Urinary bladder (tissue), 3 donors: ENCODE measurements at regions not wholly inside any gene's neighbourhood (a gene's known extent, or its start where the extent isn't known, plus 50 kb on each side); places are given as distances from the start of the nearest gene placed in this dataset.

ENCODE experiments used
- DNase-seq: peaks from one replicate; pipeline ENCODE4 v3.0.0-alpha.2; 2015; ENCODE audit errors: extremely low spot score
- H3K27ac ChIP-seq: one replicate; pipeline ENCODE4 v1.5.1; 2013; ENCODE audit warnings: low read depth, mild to moderate bottlenecking, moderate library complexity
- H3K36me3 ChIP-seq: one replicate; pipeline ENCODE4 v1.6.1; 2013; ENCODE audit warnings: mild to moderate bottlenecking, moderate library complexity; ENCODE audit not compliant: insufficient read depth
- H3K4me1 ChIP-seq: one replicate; pipeline ENCODE4 v1.6.1; 2013; ENCODE audit warnings: mild to moderate bottlenecking, moderate library complexity; ENCODE audit not compliant: insufficient read depth
- H3K4me3 ChIP-seq: one replicate; pipeline ENCODE4 v1.5.1; 2013; ENCODE audit warnings: low read depth, low read length
- WGBS: extraction: QIAGEN DNeasy Blood & Tissue Kit; methylation state at CpG from one replicate; pipeline ENCODE4 v1.1.7; 2013; 5-methylcytosine and 5-hydroxymethylcytosine counted together
- donor health status: healthy with polysubstance abuse.
- donor health status: healthy.

DNA sequence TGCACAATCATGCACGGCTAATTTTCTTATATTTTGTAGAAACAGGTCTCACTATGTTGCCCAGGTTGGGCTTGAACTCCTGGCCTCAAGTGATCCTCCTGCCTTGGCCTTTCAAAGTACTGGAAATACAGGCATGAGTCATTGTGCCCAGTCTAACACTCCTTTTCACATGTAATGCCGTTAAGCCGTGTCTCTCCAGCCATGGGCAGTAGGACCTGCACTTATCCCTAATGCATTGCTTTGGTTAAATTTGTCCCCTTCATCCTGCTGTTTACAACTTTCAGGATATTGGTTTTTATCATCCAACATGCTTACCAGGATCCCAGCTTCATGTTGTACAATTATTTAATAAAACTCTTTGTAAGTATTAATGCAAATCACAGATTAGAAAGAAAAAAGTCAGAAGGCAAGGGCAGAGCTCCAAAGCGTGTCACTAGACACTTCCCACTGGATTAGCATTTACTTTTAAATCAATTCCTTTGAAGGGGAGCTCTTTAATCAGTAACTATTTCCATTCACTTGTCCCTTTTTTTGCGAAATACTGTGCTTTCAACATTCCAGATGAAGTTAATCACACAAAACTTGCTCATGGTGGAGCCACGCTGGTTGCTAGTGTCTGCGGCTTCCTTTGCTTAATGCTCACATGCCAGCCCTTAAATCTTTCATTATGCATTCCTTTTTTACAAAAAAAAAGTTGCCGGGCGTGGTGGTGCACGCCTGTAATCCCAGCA is 256.0 kb upstream of the AUTS2 start:
- WGBS, result 82% methylated on average over 10 of the region's 10 CpGs
- Histone ChIP-seq H3K4me3 (no peak overlapping the region), H3K36me3 (no peaks in the 10 kb centered on the region), H3K4me1 (no peaks in the 10 kb centered on the region), H3K27ac (no peak overlapping the region)
- DNase-seq, result no peak

GRCh38 chr7:69349291-69349690 is 249.0 kb upstream of the AUTS2 start:
- Histone ChIP-seq H3K4me1 (no peaks in the 10 kb centered on the region), H3K36me3 (no peaks in the 10 kb centered on the region), H3K27ac (no peak overlapping the region), H3K4me3 (no peak overlapping the region)
- no peak for DNase-seq
- 54% methylated on average over 3 of the region's 3 CpGs for WGBS

GRCh38 chr7:69358163-69358821 is 240.0 kb upstream of the AUTS2 start:
- 27% methylated on average over 3 of the region's 3 CpGs for WGBS
- Histone ChIP-seq H3K36me3 (no peaks in the 10 kb centered on the region), H3K4me1 (no peaks in the 10 kb centered on the region)

GRCh38 chr7:69359003-69359700 is 239.1 kb upstream of the AUTS2 start:
- H3K27ac ChIP-seq, result no peak overlapping the region
- no peak overlapping the region for H3K4me3 ChIP-seq
- WGBS, result 53% methylated on average over 4 of the region's 4 CpGs
- no peaks in the 10 kb centered on the region for H3K36me3 ChIP-seq
- no peak for DNase-seq
- H3K4me1 ChIP-seq, result no peaks in the 10 kb centered on the region

More at GRCh38 chr7:69358163-69358821, 240.0 kb upstream of the AUTS2 start:
- Histone ChIP-seq H3K27ac (no peak overlapping the region), H3K4me3 (no peak overlapping the region)
- DNase-seq, result no peak

DNA sequence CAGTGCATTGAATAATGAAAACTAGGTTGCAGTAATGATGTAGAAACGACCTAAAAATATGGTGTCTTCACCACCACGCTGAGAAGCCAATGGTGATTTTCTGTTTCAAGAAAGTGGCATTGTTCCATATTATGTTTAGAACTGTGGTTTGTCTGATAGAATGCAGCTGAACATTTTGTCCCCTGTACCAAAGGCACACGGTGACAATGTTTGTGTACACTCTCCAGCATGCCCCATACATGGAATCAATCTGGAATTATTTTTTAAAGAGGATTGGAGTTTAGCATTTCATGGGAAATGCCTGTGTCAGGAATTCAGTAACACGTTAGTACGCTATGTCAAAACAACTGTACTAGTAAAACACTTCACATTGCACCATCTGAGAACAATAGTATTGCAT is 237.4 kb upstream of the AUTS2 start:
- WGBS, result 61% methylated on average over 5 of the region's 5 CpGs
- no peak for DNase-seq

GRCh38 chr7:69363136-69363535 is 235.1 kb upstream of the AUTS2 start:
- Histone ChIP-seq H3K36me3 (no peaks in the 10 kb centered on the region), H3K27ac (no peak overlapping the region), H3K4me1 (no peaks in the 10 kb centered on the region), H3K4me3 (no peak overlapping the region)
- no peak for DNase-seq
- 97% methylated on average over 9 of the region's 9 CpGs for WGBS

More for the DNA sequence above, 237.4 kb upstream of the AUTS2 start:
- H3K36me3 ChIP-seq, result no peaks in the 10 kb centered on the region
- H3K4me1 ChIP-seq, result no peaks in the 10 kb centered on the region
- H3K4me3 ChIP-seq, result no peak overlapping the region
- no peak overlapping the region for H3K27ac ChIP-seq

DNA sequence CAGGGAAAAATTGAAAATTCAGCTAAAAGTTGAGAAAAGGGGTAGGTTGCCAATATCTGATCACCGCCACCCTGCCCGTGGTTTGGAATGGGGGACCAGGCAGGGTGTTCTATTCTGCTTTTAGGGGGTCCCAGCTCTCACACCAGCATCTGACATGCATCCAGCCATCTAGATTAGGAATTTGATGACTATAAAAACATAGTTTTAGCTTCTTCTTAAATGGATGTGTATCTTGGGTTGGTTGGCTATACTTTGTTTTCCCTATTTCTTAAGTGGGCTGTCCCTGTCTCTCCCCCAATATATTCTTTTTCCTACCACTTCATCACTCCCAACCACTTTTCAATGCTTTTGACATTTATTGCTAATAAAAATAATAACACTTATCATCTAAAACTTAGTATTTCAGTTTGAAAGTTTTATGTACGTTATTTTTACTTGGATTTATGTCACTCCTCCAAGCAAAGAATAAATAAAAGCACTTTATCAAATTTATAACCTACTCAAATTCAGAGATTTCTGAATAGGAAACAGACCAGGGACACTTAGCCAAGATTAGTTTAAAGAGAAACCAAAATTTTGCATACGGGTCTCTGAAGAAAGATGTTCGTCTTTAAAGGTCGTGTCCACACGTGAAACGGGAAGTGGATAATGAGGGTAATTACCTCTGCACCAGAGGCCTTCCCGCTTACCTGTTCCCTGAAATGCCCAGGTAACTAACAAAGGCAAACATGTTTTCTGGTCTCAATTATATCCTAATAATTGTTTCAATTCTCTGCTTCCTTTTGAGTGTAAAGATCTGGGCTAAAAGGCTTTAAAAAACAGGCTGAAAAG is 233.2 kb upstream of the AUTS2 start:
- H3K27ac ChIP-seq, result no peak overlapping the region
- H3K4me1 ChIP-seq, result no peaks in the 10 kb centered on the region
- 50% methylated on average over 9 of the region's 9 CpGs for WGBS
- peak; percentile 46 for DNase-seq
- peak overlapping the region; percentile 3 for H3K4me3 ChIP-seq
- H3K36me3 ChIP-seq, result no peaks in the 10 kb centered on the region

DNA sequence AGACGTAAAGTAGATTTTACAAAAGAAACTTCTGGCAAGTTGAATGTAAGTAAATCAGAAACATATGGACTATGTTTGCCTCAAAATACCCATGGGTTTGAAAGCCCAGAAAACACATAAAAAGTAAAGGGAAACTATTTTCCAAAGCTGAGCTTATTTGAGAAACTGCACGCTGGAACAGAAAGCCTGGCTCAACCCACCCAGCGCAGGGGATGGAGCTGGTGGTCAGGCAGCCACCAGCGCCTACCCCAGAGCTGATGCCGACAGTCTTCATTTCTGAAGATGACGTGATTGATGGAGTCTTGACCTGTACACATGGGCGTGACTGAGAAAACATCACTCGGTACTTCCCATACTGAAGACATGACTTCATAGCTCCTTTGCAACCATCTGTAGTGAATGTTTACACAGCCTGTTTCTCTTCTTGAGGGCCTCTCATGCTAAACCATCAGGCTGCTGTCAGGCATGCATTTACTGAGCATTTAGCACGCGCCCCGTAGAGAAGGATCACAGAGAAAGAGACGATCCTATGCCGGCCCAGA is 232.6 kb upstream of the AUTS2 start:
- H3K36me3 ChIP-seq, result no peaks in the 10 kb centered on the region
- no peak overlapping the region for H3K27ac ChIP-seq
- 52% methylated on average over 13 of the region's 13 CpGs for WGBS
- DNase-seq, result peak; percentile 40
- H3K4me1 ChIP-seq, result no peaks in the 10 kb centered on the region
- H3K4me3 ChIP-seq, result peak overlapping the region; percentile 3

DNA sequence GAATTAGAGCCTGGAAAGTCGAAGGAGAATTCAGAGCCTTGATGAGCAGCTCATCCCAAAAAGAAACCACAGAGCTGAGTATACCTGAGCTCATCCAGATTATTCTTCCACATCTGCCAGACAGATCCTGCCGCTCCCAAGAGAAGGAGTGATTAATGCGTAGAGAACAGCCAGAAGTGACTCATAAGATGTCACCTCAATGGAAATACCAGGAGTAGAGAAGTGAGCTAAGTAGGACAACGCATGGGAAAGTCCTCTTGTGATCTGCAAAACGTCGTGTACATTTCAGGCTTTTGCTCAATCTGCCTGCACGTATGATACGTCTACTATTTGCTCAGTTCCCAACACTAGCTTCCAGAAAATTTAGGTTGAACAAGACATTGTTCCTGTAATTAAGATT is 230.5 kb upstream of the AUTS2 start:
- WGBS, result 82% methylated on average over 8 of the region's 8 CpGs
- no peak overlapping the region for H3K27ac ChIP-seq
- H3K4me1 ChIP-seq, result no peaks in the 10 kb centered on the region
- H3K4me3 ChIP-seq, result no peak overlapping the region
- DNase-seq, result no peak
- H3K36me3 ChIP-seq, result no peaks in the 10 kb centered on the region

GRCh38 chr7:69373171-69374043 is 224.9 kb upstream of the AUTS2 start:
- H3K4me1 ChIP-seq, result no peaks in the 10 kb centered on the region
- no peaks in the 10 kb centered on the region for H3K36me3 ChIP-seq
- H3K4me3 ChIP-seq, result no peak overlapping the region
- no peak overlapping the region for H3K27ac ChIP-seq
- WGBS, result 20% methylated on average over 6 of the region's 6 CpGs
- DNase-seq, result no peak

GRCh38 chr7:69374044-69374425 is 224.2 kb upstream of the AUTS2 start:
- WGBS, result 23% methylated on average over 5 of the region's 5 CpGs
- Histone ChIP-seq H3K4me1 (no peaks in the 10 kb centered on the region), H3K36me3 (no peaks in the 10 kb centered on the region), H3K27ac (no peak overlapping the region), H3K4me3 (no peak overlapping the region)
- peak; percentile 29 for DNase-seq

DNA sequence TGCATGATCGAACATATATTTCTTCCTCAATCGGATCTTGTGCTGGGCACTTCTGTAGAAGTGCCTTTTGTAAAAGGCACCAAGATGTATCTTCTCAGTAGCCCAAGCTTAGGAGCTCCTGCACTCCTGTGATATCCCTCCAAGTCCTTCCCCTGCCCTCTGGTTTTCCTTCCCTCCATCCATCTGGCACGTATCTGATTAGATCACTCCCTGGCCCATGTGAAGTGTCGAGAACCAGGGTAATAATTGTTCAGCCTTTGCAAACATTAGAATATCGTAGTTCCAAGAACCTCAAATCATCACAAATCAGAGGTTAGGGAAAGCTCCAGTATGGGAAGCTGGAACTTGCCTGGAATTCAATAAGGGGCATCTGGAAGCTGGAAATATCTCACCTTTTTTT is 221.1 kb upstream of the AUTS2 start:
- no peak for DNase-seq
- H3K36me3 ChIP-seq, result no peaks in the 10 kb centered on the region
- H3K27ac ChIP-seq, result no peak overlapping the region
- 62% methylated on average over 5 of the region's 5 CpGs for WGBS
- no peak overlapping the region for H3K4me3 ChIP-seq
- H3K4me1 ChIP-seq, result no peaks in the 10 kb centered on the region
